ENCODE measurements at regions not wholly inside any gene's neighbourhood (a gene's known extent, or its start where the extent isn't known, plus 50 kb on each side); places are given as distances from the start of the nearest gene placed in this dataset.

GRCh38 chr2:161017780-161018470, 142.3 kb upstream of the TANK start:
- Histone ChIP-seq H3K9me3 (ENCODE audit: insufficient read depth, low read depth, low read length) (no peaks in the 10 kb centered on the region), H3K9me2 (replicated peaks; ENCODE audit: low read depth, low read length) (no peaks in the 10 kb centered on the region), H3K27me3 (ENCODE audit: insufficient read depth, low read length, poor library complexity, severe bottlenecking) (no peaks in the 10 kb centered on the region), H3F3A (ENCODE audit: low read depth) (no peaks in the 10 kb centered on the region), H3K79me2 (ENCODE audit: insufficient read depth, low read length) (no peaks in the 10 kb centered on the region), H4K20me1 (ENCODE audit: insufficient read depth, low read length, poor library complexity, severe bottlenecking) (no peaks in the 10 kb centered on the region), H3K36me3 (ENCODE audit: insufficient read depth, low read length) (no peaks in the 10 kb centered on the region), H3K9ac (ENCODE audit: low read depth, low read length, poor library complexity, severe bottlenecking) (no peak overlapping the region), H3K4me1 (ENCODE audit: insufficient read depth, low read length, poor library complexity, severe bottlenecking) (no peaks in the 10 kb centered on the region), H2AFZ (ENCODE audit: low read length) (no peak overlapping the region), H3K4me3 (ENCODE audit: low read length, poor library complexity, severe bottlenecking) (no peak overlapping the region), H3K4me2 (ENCODE audit: low read depth, low read length, poor library complexity, severe bottlenecking) (no peak overlapping the region)
- no peak for TF ChIP-seq EZH2phosphoT487 (IDR thresholded peaks at IDR 0.05; ENCODE audit: borderline replicate concordance)
- no peak for TF ChIP-seq CTCF (conservative IDR thresholded peaks at IDR 0.05; ENCODE audit: low read length)

GRCh38 chr2:161019311-161019710, 140.9 kb upstream of the TANK start:
- no peaks in the 10 kb centered on the region for H3K36me3 ChIP-seq (ENCODE audit: insufficient read depth, low read length)
- no peak overlapping the region for H3K4me3 ChIP-seq (ENCODE audit: low read length, poor library complexity, severe bottlenecking)
- no peak overlapping the region for H3K9ac ChIP-seq (ENCODE audit: low read depth, low read length, poor library complexity, severe bottlenecking)
- no peak for TF ChIP-seq EZH2phosphoT487 (IDR thresholded peaks at IDR 0.05; ENCODE audit: borderline replicate concordance)
- TF ChIP-seq CTCF (conservative IDR thresholded peaks at IDR 0.05; ENCODE audit: low read length), result no peak
- no peaks in the 10 kb centered on the region for H3F3A ChIP-seq (ENCODE audit: low read depth)
- no peaks in the 10 kb centered on the region for H3K9me2 ChIP-seq (replicated peaks; ENCODE audit: low read depth, low read length)
- no peaks in the 10 kb centered on the region for H3K4me1 ChIP-seq (ENCODE audit: insufficient read depth, low read length, poor library complexity, severe bottlenecking)
- no peaks in the 10 kb centered on the region for H3K79me2 ChIP-seq (ENCODE audit: insufficient read depth, low read length)
- no peaks in the 10 kb centered on the region for H3K27me3 ChIP-seq (ENCODE audit: insufficient read depth, low read length, poor library complexity, severe bottlenecking)
- H2AFZ ChIP-seq (ENCODE audit: low read length), result no peak overlapping the region
- H3K9me3 ChIP-seq (ENCODE audit: insufficient read depth, low read depth, low read length), result no peaks in the 10 kb centered on the region
- H3K4me2 ChIP-seq (ENCODE audit: low read depth, low read length, poor library complexity, severe bottlenecking), result no peak overlapping the region
- no peaks in the 10 kb centered on the region for H4K20me1 ChIP-seq (ENCODE audit: insufficient read depth, low read length, poor library complexity, severe bottlenecking)

GRCh38 chr2:161020437-161020836, 139.8 kb upstream of the TANK start:
- Histone ChIP-seq H3K9ac (ENCODE audit: low read depth, low read length, poor library complexity, severe bottlenecking) (no peak overlapping the region), H3K4me1 (ENCODE audit: insufficient read depth, low read length, poor library complexity, severe bottlenecking) (no peaks in the 10 kb centered on the region), H3K9me3 (ENCODE audit: insufficient read depth, low read depth, low read length) (no peaks in the 10 kb centered on the region), H3K4me3 (ENCODE audit: low read length, poor library complexity, severe bottlenecking) (no peak overlapping the region), H4K20me1 (ENCODE audit: insufficient read depth, low read length, poor library complexity, severe bottlenecking) (no peaks in the 10 kb centered on the region), H3K4me2 (ENCODE audit: low read depth, low read length, poor library complexity, severe bottlenecking) (no peak overlapping the region), H3K79me2 (ENCODE audit: insufficient read depth, low read length) (no peaks in the 10 kb centered on the region), H3F3A (ENCODE audit: low read depth) (no peaks in the 10 kb centered on the region), H3K9me2 (replicated peaks; ENCODE audit: low read depth, low read length) (no peaks in the 10 kb centered on the region), H2AFZ (ENCODE audit: low read length) (no peak overlapping the region), H3K27me3 (ENCODE audit: insufficient read depth, low read length, poor library complexity, severe bottlenecking) (no peaks in the 10 kb centered on the region), H3K36me3 (ENCODE audit: insufficient read depth, low read length) (no peaks in the 10 kb centered on the region)
- no peak for TF ChIP-seq CTCF (conservative IDR thresholded peaks at IDR 0.05; ENCODE audit: low read length)
- TF ChIP-seq EZH2phosphoT487 (IDR thresholded peaks at IDR 0.05; ENCODE audit: borderline replicate concordance), result no peak

All from Loucy (cell line).